HG03108 (cell line): ENCODE measurements at regions not wholly inside any gene's neighbourhood (a gene's known extent, or its start where the extent isn't known, plus 50 kb on each side); places are given as distances from the start of the nearest gene placed in this dataset.

Source experiments
- ATAC-seq: cut with Tn5 transposase; IDR thresholded peaks from one replicate; pipeline ENCODE4 v1.9.1; 2021; ENCODE audit warnings: moderate library complexity; ENCODE audit not compliant: unreplicated experiment

DNA sequence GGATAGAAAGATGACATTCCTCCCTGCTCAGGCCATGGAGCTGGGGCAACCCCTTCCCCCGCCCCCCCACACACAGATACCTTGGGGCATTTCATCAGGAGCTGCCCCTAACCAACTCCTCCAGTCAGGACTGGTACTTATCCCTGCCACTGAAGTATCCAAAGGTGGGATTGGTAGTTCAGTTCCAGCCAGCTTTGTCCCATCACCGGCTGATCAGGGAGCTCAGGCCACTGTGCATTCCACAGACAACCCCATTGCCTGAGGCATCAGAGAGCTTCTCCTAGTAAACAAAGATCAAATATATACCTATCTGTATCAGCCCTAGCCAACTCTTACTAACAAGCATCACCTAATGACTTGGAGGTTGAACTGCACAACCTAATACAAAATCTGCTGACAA is 218.2 kb upstream of the FMR1 start:
- no peak for ATAC-seq

DNA sequence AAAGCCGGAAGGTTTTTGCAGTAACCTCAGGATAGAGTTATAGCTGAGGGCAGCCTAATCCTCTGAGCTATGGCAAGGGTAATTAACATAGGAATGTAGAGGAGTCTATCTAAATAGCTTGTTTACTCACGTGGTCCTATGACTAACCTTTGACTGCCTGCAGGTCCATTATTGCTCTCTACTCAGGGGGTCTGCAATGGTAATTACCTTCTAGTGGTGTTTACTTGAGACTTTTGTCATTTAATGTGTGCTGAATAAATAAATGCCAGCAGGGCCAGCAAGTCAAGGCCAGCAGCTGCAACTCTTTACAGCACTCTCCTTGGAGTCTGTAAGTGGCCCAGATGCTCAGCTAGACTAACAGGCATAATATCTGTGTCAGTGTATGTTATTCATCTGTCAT is 212.7 kb upstream of the FMR1 start:
- ATAC-seq: no peak

DNA sequence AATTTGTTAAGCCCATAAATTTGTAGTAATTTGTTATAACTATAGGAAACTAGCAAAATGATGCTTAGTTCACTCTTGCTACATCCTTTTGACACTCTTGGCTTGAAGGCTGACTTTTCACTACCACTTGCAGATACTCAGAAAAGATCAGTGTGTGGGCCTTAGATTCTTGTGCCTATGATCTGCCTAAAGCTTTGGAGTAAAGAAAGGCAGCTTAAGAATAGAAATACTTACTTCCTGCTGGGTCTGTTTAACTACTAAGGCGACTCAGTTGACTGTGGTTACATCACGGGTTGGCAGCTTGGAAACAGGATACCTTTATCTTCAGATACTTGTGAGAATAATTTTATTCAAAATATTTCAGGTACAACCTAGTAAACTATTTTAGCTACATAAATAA is 201.4 kb upstream of the FMR1 start:
- no peak for ATAC-seq

DNA sequence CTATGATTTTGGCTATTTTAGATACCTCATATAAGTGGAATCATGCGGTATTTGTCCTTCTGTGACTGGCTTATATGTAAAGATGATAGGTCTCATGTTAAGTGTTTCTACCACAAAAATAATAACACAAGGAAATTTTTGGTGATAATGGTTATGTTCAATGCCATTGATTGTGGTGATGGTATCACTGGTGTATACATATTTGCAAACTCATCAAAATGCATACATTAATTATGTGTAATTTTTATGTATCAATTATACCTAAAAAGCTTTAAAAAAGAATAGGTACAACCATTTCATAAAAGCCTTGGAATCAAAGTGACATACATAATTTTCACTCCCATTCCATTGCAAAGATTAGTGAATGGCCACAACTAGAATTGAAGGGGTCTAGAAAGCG is 178.3 kb upstream of the FMR1 start:
- no peak for ATAC-seq

DNA sequence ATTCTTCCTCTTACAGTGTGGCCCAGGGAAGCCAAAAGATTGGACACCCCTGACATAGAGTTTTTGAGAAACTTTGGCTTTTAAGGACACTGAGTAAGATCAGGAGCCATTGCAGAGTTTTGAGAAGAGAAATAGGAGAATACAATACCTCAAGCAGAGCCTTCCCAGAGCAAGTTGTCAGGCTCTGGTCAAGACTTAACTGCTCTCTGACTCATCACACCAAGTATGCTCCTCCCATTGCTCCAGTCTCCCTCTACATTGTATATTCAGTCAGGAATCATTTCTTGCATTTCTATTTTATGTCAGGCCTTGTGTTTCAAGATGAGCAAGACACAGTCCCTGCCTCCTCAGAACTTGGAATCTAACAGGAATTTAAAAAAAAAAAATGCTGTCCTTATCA is 176.4 kb upstream of the FMR1 start:
- no peak for ATAC-seq

DNA sequence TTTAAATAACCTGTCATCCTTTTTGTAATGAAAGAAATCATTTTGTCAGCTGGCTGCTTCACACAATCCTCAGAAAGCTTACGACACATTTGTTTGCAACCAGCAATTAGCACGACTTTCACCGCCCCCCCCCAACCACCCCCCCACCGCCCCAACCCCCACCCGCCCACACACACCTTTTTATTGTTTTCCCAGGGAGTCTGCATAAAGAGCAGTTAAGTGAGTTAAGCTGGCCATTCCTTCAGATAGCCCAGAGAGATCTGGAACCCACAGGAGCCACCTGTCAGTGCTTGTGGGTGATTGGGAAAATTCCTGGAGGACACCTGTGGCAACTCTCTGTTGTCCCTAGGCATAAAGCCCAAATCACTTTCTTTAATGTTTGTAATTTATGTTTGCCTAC is 175.7 kb upstream of the FMR1 start:
- no peak for ATAC-seq

DNA sequence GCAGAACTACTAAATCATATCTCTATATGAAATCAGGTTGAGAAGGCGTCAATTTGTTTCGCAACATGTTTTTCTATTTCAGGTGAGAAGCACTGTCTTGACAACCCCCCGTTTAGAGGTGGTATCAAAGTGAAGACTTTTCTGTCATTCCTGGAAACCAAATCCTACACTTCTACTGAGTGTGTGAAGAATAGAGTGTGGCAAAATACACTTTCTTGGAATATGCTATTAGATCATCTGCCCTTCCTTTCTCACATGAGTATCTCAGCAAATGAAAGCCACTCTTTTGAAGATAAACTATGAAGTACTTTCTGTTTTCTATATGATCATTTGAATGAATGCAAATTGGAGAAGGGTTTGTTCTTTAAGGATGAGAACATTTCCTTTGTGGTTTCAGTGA is 174.0 kb upstream of the FMR1 start:
- no peak for ATAC-seq

DNA sequence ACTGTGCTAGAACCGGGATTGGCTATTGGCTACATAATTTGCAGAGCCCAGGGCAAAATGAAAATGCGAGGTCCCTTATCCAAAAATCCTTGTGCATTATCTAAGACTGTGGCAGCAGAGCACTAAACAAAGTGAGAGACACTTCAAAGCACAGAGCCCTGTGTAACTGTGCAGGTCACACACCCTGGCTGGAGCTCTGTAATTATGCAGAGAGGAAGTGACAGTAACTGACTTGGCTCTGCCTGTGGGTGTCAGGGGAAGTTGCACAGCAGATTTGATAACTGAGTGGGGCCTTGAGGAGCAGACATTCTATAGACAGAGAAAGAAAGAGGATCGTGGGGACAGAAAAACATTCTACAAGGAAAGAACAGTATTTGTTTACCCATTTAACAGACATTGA is 173.5 kb upstream of the FMR1 start:
- ATAC-seq: no peak

DNA sequence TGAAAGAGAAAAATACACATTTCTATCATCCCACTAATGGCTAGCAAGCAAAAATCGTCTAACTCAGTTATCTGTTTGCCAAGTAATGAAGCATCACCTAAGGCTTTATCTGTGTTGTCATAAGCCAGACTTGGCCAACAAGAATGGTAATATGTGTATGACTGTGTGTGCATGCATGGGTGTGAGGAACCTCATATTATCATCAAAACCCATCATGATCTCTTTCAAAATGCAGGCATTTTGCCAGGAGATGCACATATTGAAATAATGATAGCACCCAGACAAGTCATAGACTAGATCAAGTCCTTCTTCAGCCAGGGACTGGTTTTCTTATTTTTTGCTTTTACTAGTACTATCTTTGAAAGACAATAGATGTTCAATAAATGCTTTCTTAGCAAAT is 172.5 kb upstream of the FMR1 start:
- no peak for ATAC-seq

DNA sequence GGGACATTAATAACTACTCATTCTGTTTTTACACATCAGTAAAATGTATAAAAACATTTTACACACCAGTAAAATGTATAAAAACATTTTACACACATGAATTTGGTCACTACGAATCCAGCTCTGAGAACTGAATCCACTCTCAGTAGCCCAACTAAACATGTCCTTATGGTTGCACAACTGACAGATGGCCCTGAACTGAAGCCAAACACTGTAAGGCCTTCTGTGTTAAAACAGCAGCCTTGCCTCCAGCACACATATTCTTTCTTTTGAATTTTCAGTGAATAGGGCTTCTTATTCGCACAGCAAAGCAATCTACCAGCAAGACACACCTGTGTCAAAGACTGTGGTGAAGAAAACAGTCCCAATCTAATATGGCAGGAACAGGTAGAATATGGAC is 169.9 kb upstream of the FMR1 start:
- no peak for ATAC-seq

DNA sequence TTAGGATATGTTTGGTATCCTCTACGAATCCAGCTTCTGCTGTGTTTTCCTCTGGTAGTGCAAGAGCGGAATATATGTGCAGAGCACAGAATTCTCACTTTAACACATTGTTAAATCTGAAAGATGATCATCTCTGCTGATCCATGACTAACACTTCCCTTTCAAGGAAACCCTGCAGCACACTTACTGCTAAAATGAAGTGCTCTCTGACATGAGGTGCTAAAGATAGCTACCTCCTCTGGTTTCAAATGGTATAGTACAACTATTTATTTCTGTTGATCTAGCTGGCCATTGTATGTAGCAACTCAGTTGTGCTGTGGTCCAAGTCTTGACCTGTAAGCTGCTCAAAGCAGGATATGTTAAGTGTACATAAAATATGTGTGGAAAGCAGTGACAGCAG is 162.4 kb upstream of the FMR1 start:
- ATAC-seq: no peak

DNA sequence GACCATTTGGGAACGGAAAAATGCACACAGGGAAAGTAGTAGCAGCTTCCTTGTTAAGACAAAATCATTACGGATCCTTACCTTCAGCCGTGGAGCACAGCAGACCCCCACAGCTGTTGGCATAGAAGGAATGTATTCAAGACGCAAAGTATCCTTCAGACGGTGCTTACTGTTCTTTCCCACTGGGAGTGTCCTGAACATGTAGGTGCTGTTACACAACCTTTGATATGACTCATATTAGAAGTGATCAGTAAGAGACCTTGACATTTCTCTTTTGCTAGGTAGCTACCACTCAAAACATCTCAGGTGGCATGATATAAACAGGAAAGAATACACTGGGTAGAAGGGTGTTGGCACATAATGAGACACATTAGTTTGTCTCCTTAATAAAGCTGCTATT is 154.0 kb upstream of the FMR1 start:
- no peak for ATAC-seq

DNA sequence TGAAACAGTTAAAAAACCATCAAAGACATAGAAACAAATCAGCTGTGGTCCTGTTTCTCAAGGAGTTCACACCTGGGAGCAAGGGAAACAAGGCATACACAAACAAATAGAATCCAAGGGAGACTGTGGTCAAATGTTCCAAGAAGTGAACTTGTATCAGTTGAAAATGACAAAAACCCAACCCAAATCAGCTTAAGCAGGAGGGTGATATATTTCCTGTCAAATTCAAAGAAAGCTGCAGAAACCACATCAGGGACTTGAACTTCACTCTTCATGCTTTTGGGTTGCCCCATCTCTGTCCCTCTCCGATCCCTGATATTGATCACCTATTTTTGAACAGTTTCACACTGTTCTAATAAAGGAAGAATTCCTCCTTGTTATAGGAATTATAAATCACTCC is 148.6 kb upstream of the FMR1 start:
- ATAC-seq: no peak

DNA sequence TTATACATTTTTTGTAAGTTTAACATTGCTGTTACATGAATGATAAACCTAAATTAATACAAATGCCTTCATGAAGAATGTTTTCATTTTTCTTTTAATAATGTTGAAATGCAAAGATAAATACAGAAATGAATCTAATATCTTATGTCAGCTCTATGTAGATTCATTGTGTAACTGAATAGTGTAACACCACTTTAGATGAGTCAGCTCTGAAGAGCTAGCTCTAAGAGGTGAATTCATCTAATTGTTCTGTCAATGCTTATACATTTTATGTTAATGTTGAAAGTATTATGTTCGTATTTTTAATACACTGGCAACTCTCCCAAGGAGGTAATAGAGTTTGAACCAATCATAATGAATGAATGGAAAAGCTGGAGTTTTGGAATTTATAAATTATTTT is 146.9 kb upstream of the FMR1 start:
- no peak for ATAC-seq

DNA sequence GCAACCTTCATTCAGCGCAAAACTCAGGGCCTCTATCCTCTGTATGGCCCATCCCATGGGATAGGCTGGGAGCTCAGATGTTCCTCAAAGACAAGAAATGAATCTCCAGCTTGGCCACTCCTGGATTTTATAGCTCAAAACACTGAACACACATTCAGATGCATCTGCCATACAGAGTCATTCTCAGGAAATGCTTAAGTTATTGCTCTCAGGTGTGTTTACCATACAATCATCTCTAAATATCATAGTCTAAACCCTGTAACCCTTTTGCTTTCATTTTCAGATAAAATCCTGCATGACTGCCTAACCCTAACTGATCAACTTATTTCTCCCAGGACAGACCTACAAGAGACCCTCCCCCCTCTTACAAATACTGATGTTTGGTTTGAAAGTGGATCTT is 140.9 kb upstream of the FMR1 start:
- no peak for ATAC-seq

DNA sequence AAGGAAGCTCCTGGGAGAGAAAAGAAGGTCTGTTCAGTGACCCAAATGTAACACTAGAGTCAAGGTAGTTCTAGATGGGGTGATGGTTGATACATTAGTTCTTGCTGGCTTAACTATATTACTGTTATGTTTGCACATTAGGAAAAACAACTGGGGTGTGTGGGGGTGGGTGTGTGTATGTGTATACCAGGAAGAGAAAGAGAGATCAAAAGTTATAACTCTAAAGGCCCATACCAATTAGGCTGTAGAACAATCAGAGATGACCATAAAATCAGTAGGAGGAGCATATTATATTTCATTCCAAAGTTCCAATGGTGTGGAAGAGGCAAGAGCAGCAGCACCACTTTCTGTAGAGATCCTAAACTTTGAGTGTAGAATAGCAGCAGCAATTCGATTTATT is 134.7 kb upstream of the FMR1 start:
- ATAC-seq: no peak

DNA sequence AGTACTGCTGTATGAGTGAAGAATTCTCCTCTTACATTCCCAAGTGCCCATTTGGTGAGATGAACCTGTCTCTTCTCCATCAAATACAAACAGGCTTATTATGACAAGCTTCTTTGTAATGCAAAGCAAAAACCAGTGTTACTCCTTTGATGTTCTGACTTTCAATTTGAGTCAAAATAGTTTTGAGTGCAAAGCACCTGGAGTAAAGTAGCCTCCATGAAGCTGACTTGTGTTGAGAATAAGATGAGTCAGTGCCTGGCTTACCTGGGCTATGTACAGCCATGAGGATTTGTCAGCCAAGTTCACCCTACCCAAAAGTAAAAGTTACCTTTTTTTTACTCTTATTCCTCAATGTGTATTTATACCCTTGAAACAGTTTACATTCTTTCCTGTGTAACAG is 132.5 kb upstream of the FMR1 start:
- ATAC-seq: no peak

DNA sequence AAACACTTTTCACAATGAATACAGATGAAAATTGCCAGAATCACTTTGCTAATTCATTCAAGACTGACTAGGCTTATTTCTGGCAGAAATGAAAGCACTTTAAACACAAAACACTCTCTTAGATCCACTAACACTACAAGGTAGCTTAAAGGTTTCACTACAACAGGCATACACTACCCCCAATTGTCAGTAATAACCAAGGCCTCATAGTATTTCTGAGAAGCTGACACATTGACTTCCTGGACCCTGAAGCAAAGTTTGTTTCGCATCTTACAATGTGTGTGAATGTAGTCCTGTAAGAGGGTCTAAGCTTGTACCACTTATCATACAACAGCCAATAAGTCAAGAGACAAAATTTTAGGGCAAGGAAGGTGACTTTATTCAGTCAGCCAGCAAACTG is 129.9 kb upstream of the FMR1 start:
- ATAC-seq: no peak

DNA sequence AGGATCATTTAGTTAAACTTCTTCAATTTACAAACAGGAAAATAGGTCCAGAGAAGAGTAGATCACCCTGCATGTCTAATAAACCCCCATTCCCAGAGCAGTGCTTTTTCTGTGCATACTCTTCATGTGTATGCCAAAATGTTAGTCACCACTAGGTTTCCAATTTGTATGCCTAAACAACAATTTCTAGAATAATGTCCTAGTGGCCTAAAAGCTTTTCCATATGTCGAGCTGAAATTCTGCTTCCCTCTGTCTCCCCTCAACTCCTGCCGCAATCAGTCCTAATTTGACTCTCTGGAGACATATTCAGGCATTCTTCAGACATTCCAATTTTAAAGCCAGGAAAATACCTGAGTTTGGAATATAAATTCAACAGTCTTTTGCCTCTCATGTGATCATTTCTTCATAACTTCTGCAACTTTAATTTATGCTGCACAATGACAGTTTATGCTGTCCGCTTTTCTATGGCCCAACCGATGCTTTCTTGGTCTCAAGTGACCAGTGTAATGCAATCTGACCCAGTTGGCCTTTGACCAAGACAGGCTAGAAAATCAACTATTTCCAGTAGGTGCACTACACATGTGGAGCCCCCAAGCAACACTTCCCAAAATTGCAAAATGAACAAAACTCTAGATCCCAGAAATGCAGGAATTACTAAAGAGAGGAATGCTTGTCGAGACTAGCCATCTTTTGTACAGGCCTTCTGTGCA is 122.9 kb upstream of the FMR1 start:
- no peak for ATAC-seq

DNA sequence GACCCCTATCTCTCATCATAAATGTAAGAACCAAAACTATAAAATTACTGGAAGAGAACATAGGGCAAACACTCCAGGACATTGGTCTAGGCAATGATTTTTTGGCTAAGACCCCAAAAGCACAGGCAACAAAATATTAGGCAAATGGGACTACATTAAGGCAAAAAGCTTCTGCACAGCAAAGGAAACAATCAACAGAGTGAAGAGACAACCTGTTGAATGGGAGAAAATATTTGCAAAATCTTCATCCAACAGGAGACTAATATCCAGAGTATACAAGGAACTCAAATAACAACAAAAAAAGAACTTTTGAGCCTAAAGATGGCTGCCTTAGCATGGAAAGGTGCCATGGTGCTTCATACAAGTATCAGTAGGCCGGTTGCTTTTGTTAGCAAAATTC is 111.1 kb upstream of the FMR1 start:
- no peak for ATAC-seq

DNA sequence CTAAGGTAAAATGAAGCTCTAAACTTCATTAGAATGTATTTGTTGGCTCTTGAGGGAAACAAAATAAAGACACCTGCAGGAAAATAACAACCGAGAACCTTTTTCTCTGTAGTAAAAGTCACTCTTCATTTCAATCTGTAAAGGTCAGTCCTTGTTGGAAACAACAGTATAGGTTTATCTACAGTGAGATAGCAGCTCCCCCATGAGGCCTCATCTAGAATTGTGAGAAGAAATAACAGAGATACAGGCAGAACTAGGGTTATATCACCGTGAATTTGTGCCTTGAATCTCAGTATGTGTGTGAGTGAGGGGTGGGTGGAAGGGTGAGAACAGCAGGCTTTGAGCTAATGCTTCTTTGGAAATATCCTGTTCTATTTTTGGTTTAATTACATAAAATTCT is 107.8 kb upstream of the FMR1 start:
- ATAC-seq: no peak

DNA sequence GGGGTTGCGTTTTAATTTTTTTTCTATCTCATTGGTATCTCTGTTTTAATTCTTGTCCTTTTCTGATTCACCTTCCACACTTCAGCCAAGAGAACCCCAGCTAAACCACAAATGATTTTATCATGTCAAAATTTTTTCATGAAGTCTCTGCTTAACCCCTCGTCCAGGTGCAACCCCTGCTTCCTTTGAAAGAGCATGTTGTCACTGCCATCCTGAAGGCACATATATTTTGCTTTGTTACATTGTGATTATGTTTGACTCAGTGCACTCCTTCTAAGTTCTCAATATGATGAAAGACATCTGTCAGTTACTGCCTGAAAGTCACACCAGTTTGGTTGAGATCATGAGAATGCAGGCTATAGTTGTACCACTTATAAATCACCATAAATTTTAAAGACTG is 99.9 kb upstream of the FMR1 start:
- ATAC-seq: no peak

DNA sequence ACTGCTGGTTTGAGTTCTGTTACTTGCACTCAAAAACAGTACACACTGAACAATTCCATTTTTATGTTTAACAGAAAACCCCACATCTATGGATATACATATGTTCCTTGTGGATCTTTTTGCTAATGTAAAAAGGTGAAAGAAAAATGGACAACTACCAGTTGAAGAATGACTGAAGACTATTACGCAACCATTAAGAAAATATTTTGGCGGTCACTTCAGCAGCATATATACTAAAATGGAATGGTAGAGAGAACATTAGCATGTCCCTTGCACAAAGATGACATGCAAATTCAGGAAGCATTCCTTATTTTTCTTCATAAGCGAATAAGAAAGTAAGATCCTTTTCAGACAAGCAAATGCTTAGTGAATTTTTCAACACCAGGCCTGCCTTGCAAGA is 84.6 kb upstream of the FMR1 start:
- ATAC-seq: no peak

DNA sequence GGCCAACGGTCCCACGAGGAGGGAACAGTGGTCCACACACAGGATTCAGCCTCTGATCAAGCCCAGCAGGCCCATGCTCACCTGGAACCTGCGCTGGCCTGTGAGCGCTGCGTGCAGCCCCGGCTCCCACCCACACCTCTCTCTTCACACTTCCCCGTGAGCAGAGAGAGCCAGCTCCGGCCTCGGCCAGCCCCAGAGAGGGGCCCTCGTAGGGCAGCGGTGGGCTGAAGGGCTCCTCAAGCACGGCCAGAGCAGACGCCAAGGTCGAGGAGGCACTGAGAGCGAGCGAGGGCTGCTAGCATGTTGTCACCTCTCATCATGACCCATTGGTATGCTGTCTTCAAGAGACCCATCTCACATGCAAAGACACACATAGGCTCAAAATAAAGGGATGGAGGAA is 83.0 kb upstream of the FMR1 start:
- no peak for ATAC-seq
